OCI-LY7 (cell line): ENCODE measurements at regions not wholly inside any gene's neighbourhood (a gene's known extent, or its start where the extent isn't known, plus 50 kb on each side); places are given as distances from the start of the nearest gene placed in this dataset.

Source experiments
- CTCF ChIP-seq: fragments of 200-600 bp; sonication (generic); conservative IDR thresholded peaks from 2 replicates; pipeline ENCODE4 v1.5.1; 2014; ENCODE audit warnings: mild to moderate bottlenecking, antibody characterized with exemption, low read length, moderate library complexity, mixed read lengths
- EZH2phosphoT487 ChIP-seq: fragments of 200-600 bp; sonication (generic); IDR thresholded peaks from 2 replicates; pipeline ENCODE4 v1.6.1; 2018; ENCODE audit warnings: low read depth, borderline replicate concordance, mild to moderate bottlenecking, mixed run types, antibody characterized with exemption, low read length, moderate library complexity, mixed read lengths

DNA sequence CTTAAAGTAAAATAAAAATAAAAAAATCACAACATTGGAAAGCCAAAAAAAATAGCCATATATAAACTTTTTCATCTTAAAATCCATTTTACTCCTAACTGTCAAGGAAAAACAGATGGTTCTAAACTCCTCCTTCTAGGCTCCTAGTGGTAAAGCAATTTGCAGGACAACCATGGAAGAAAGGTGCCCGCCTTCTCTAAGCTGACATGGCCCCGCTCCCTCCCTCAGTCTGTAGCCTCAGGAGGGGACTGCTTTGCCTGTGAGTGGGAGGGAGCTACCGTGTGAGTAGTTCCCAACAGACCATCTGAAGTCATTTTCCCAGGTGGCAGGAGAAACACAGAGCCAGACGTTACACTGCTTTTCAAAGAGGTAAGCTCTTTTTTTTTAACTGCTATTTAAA, 336.2 kb upstream of the FAT1 start:
- TF ChIP-seq CTCF, result no peak
- TF ChIP-seq EZH2phosphoT487, result no peak
